ENCODE measurements at regions not wholly inside any gene's neighbourhood (a gene's known extent, or its start where the extent isn't known, plus 50 kb on each side); places are given as distances from the start of the nearest gene placed in this dataset.

DNA sequence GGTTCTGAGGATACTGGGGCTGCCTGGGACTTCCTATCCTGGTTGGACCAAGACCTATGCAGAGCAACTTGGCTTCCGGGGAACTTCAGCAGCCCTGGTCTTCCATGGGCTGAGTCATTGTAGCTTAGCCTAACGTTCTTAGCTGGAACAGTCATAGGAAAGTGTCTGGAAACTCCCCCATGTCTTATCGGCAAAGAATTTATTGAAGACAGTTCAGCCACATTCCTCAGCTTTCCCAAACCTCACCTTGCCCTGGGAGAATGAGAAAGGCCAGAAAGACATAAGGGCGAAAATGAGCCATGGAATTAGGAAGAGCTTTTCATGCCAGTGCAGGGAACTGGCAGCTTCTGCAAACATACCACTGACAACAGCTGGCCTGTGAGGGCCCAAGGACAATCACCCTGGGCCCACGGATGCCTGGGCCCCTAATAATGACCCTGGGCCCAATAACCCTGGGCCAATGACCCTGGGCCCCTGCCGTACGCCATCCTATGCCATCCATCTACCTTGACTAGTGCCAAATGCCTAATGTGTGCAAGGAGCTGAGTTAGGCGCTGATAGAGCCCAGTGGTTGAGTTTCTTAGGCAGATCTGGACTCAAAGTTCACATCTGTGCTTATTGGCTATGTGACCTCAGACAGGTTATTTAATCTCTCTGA, 114.4 kb upstream of the GADD45A start:
- H3K9me3 ChIP-seq (ENCODE audit: control insufficient read depth, insufficient read depth, low read length): no peaks in the 10 kb centered on the region
- no peaks in the 10 kb centered on the region for H3K36me3 ChIP-seq (ENCODE audit: control insufficient read depth, insufficient read depth, low read length)
- no peaks in the 10 kb centered on the region for H3K27me3 ChIP-seq (ENCODE audit: control insufficient read depth, insufficient read depth, low read length)

DNA sequence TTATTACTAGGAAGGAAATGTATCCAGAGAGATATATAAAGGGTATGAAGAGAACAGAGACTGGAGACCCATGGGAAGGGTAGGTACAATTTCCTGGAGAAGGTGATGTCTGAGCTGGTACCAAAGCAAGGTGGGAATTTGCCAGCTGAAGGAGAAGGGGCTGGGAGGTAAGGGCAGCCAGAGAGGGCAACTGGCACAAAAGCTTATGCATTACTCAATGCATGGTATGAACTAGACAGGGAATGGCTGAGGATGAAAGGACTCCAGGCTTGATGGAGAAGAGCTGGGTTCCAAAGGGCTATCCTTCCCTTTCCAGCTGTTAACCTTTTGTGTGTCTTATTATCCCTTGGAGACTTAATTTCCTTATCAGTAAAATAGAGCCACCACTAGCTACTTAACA, 113.6 kb upstream of the GADD45A start:
- Histone ChIP-seq H3K4me1 (ENCODE audit: control insufficient read depth, insufficient read depth, low read length) (no peaks in the 10 kb centered on the region), H3K27me3 (ENCODE audit: control insufficient read depth, insufficient read depth, low read length) (no peaks in the 10 kb centered on the region), H3K4me3 (ENCODE audit: low read depth, low read length) (no peak overlapping the region), H3K36me3 (ENCODE audit: control insufficient read depth, insufficient read depth, low read length) (no peaks in the 10 kb centered on the region), H3K9me3 (ENCODE audit: control insufficient read depth, insufficient read depth, low read length) (no peaks in the 10 kb centered on the region), H3K9ac (ENCODE audit: low read depth, low read length) (no peak overlapping the region)

More for the DNA sequence above, 114.4 kb upstream of the GADD45A start:
- Histone ChIP-seq H3K4me3 (ENCODE audit: low read depth, low read length) (no peak overlapping the region), H3K9ac (ENCODE audit: low read depth, low read length) (no peak overlapping the region), H3K4me1 (ENCODE audit: control insufficient read depth, insufficient read depth, low read length) (no peaks in the 10 kb centered on the region)

DNA sequence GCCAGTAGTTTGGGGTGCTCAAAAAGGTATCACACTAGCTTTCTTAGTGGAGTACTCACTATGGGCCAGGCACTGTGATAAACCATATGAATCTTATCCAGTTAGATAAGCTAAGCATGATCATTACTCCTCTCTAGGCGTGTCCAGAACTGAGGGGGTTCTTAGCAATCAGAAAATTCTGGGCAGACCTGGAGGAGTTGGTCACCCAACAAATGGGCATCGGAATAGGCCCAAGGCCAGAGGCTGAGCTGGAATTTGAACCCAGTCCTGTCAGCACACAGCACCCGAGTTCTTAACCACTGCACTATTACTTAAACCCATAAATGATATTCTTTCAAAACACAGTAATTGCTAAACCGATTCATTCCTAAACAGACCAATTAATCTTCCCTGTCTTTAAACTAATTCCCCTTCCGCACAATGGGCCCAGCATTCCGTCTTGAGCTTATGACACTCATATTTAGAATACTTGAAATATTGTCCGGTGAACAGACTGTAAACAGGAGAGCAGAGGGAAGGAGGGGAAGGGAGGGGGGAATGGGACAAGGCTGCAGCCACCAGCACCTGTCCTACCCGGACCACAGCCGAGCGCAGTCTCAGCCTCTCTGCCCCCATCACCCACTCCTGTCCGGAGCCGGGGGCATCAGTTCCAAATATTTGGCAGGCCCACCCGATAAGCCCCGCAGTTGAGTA, 113.0 kb upstream of the GADD45A start:
- Histone ChIP-seq H3K36me3 (ENCODE audit: control insufficient read depth, insufficient read depth, low read length) (no peaks in the 10 kb centered on the region), H3K27me3 (ENCODE audit: control insufficient read depth, insufficient read depth, low read length) (no peaks in the 10 kb centered on the region), H3K4me1 (ENCODE audit: control insufficient read depth, insufficient read depth, low read length) (no peaks in the 10 kb centered on the region), H3K9me3 (ENCODE audit: control insufficient read depth, insufficient read depth, low read length) (no peaks in the 10 kb centered on the region), H3K4me3 (ENCODE audit: low read depth, low read length) (no peak overlapping the region), H3K9ac (ENCODE audit: low read depth, low read length) (no peak overlapping the region)

DNA sequence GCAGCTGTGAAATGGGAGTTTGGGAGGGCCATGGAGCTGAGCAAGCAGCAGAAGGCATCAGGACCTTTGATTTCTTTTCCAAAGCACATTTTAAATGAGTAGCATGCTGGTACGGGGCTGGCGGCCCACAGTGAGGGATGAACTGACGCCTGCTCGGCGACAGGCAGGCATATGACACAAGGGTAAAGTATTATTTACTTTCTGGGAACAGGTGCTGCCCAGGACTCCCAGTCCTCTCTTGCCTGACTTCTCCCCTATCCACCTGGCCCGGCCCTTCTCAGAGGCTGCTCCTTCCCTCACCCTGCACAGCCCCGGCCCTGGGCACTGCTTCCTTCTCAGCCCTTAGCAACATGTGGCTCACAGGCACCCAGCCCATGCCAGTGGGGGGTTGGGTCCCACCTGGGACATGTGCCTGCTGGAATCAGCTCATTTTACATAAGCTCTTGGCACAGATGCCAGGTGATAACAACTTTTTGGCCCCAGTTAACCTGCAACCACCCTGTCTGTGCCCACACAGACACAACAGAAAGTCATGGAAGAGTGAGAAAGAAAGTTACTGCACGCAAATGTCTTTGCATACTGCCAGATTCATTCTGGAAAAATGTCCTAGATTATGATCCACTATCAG, 112.3 kb upstream of the GADD45A start:
- no peak overlapping the region for H3K4me3 ChIP-seq (ENCODE audit: low read depth, low read length)
- H3K36me3 ChIP-seq (ENCODE audit: control insufficient read depth, insufficient read depth, low read length): no peaks in the 10 kb centered on the region
- H3K9me3 ChIP-seq (ENCODE audit: control insufficient read depth, insufficient read depth, low read length): no peaks in the 10 kb centered on the region
- H3K4me1 ChIP-seq (ENCODE audit: control insufficient read depth, insufficient read depth, low read length): no peaks in the 10 kb centered on the region
- H3K9ac ChIP-seq (ENCODE audit: low read depth, low read length): no peak overlapping the region
- H3K27me3 ChIP-seq (ENCODE audit: control insufficient read depth, insufficient read depth, low read length): no peaks in the 10 kb centered on the region

DNA sequence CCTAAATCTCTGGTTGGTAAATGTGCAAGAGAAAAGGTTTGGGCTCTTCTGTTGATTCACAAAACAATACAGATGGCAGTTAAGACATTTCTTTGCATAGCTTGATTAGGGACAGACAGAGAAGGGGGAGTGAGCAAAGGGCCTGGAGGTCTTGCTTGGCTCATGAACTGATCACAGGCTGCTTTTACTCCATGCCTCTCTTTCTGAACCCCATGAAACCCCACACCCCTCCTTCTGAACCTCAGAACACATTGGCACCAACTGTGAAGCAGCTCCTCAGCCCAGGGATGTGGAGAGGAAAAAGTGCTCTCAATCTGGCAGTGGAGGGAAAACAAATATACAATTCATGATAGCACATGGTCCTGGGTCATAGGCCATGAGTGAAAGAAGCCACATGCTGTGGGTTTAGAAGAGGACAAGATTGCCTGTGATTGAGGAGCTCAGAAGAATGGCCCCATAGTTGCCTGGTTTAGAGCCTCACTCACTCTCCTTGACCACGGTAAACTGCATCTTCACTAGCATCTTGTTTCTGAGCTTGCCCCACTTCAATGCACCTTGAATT, 111.6 kb upstream of the GADD45A start:
- Histone ChIP-seq H3K4me3 (ENCODE audit: low read depth, low read length) (no peak overlapping the region), H3K4me1 (ENCODE audit: control insufficient read depth, insufficient read depth, low read length) (no peaks in the 10 kb centered on the region), H3K36me3 (ENCODE audit: control insufficient read depth, insufficient read depth, low read length) (no peaks in the 10 kb centered on the region), H3K9me3 (ENCODE audit: control insufficient read depth, insufficient read depth, low read length) (no peaks in the 10 kb centered on the region), H3K27me3 (ENCODE audit: control insufficient read depth, insufficient read depth, low read length) (no peaks in the 10 kb centered on the region), H3K9ac (ENCODE audit: low read depth, low read length) (no peak overlapping the region)

DNA sequence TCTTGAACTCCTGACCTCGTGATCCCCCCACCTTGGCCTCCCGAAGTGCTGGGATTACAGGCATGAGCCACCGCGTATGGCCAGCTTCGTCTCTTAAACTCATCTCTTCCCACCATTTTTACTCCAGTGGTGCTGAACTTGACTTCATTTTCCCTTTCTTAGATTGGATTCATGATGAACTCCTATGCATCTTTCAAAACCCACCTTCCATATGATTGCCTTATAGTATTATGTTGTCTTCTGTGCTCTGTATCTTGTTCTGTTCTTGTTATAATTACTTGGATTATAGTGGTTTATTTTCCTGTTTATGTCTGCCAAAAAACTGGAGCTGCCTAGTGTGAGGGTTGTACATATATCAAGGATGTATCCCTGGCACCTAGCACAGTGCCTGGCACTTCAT, 110.8 kb upstream of the GADD45A start:
- Histone ChIP-seq H3K9me3 (ENCODE audit: control insufficient read depth, insufficient read depth, low read length) (no peaks in the 10 kb centered on the region), H3K4me3 (ENCODE audit: low read depth, low read length) (no peak overlapping the region), H3K36me3 (ENCODE audit: control insufficient read depth, insufficient read depth, low read length) (no peaks in the 10 kb centered on the region), H3K4me1 (ENCODE audit: control insufficient read depth, insufficient read depth, low read length) (no peaks in the 10 kb centered on the region), H3K9ac (ENCODE audit: low read depth, low read length) (no peak overlapping the region), H3K27me3 (ENCODE audit: control insufficient read depth, insufficient read depth, low read length) (no peaks in the 10 kb centered on the region)

DNA sequence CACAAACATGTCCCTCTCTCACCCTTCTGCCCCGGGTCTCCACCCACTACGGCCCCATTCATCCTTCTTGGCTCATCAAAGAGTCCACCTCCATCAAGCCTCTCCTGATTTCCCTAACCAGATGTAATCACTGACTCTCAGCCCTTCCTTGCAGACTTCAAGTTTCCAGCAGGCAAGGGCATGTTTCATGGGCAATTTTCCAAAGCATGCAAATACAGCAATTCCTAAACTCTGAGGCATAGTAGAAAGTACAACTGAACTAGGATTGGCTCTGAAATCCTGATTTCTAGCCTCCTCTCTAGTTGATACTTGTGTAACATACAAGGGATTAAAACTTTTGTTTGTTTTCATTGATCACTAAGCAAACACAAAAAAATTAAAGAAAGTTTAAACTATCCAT, 109.1 kb upstream of the GADD45A start:
- Histone ChIP-seq H3K27me3 (ENCODE audit: control insufficient read depth, insufficient read depth, low read length) (no peaks in the 10 kb centered on the region), H3K9me3 (ENCODE audit: control insufficient read depth, insufficient read depth, low read length) (no peaks in the 10 kb centered on the region), H3K4me1 (ENCODE audit: control insufficient read depth, insufficient read depth, low read length) (peaks cover under 1% of the 10 kb centered on the region), H3K9ac (ENCODE audit: low read depth, low read length) (no peak overlapping the region), H3K4me3 (ENCODE audit: low read depth, low read length) (no peak overlapping the region), H3K36me3 (ENCODE audit: control insufficient read depth, insufficient read depth, low read length) (no peaks in the 10 kb centered on the region)

DNA sequence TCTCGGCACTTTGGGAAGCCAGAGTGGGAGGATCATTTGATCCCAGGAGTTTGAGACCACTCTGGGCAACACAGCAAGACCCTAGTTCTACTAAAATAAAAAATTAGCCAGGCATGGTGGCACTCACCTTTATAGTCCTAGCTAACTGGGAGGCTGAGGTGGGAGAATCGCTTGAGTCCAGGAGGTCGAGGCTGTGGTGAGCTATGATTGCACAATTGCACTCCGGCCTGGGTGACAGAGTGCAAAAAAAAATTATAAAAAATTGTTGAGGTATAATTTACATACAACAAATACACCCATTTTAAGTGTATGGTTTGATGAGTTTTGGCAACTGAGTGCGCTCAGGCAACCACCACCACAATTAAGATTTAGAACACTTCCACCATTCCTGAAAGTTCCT, 108.5 kb upstream of the GADD45A start:
- peaks cover 4% of the 10 kb centered on the region for H3K4me1 ChIP-seq (ENCODE audit: control insufficient read depth, insufficient read depth, low read length)

DNA sequence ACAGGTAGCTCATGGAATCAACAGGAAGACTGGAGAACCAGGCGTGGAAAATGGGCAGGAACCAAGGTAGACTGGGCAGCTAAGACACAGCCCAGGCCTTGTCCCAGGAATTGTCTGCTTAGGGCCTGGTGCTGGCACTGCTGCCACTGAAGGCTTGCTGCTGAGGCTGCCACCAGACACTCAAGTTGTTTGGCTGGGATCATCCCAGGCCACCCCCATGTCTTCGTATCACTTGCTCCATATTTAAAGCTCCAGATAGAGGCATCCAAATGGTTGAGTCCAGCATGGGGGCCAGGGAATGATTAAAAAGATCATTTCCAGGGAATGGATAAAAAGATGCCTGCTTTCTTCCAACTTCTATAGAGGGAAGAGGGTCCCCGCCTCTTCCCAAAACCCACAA, 107.4 kb upstream of the GADD45A start:
- Histone ChIP-seq H3K36me3 (ENCODE audit: control insufficient read depth, insufficient read depth, low read length) (no peaks in the 10 kb centered on the region), H3K9ac (ENCODE audit: low read depth, low read length) (no peak overlapping the region), H3K9me3 (ENCODE audit: control insufficient read depth, insufficient read depth, low read length) (no peaks in the 10 kb centered on the region), H3K4me3 (ENCODE audit: low read depth, low read length) (no peak overlapping the region), H3K27me3 (ENCODE audit: control insufficient read depth, insufficient read depth, low read length) (no peaks in the 10 kb centered on the region), H3K4me1 (ENCODE audit: control insufficient read depth, insufficient read depth, low read length) (peaks cover 4% of the 10 kb centered on the region)

More for the DNA sequence above, 108.5 kb upstream of the GADD45A start:
- Histone ChIP-seq H3K36me3 (ENCODE audit: control insufficient read depth, insufficient read depth, low read length) (no peaks in the 10 kb centered on the region), H3K9me3 (ENCODE audit: control insufficient read depth, insufficient read depth, low read length) (no peaks in the 10 kb centered on the region), H3K9ac (ENCODE audit: low read depth, low read length) (no peak overlapping the region), H3K4me3 (ENCODE audit: low read depth, low read length) (no peak overlapping the region), H3K27me3 (ENCODE audit: control insufficient read depth, insufficient read depth, low read length) (no peaks in the 10 kb centered on the region)

DNA sequence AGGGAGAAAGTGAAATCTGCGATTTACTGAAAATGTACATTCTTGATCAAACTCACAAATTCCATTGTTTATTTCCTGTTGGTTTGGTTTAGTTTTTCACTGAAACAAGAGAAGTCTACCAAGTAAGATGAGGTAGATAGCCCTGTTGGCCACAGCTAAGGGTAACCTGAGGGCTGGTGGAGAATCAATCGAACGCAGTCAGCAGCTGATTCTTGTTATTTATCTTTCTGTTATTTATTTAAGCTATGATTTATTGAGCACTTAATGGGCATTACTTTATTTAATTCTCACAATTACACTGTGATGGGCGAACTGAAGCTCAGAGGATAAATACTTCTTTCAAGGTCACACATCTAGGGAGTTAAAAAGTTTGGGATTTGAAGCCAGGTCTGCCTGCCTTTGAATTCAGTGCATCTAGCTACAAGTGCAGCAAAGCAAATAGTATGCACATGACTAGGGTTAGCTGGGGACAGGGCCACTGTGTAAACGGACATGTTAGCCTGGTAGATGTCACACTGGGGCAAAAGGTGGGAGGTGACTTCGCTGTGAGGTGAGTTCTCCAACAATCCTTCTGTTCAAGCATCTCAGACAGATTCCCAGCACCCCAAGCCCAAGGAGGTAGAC, 106.5 kb upstream of the GADD45A start:
- Histone ChIP-seq H3K4me1 (ENCODE audit: control insufficient read depth, insufficient read depth, low read length) (peaks cover 4% of the 10 kb centered on the region), H3K36me3 (ENCODE audit: control insufficient read depth, insufficient read depth, low read length) (no peaks in the 10 kb centered on the region), H3K4me3 (ENCODE audit: low read depth, low read length) (no peak overlapping the region)

DNA sequence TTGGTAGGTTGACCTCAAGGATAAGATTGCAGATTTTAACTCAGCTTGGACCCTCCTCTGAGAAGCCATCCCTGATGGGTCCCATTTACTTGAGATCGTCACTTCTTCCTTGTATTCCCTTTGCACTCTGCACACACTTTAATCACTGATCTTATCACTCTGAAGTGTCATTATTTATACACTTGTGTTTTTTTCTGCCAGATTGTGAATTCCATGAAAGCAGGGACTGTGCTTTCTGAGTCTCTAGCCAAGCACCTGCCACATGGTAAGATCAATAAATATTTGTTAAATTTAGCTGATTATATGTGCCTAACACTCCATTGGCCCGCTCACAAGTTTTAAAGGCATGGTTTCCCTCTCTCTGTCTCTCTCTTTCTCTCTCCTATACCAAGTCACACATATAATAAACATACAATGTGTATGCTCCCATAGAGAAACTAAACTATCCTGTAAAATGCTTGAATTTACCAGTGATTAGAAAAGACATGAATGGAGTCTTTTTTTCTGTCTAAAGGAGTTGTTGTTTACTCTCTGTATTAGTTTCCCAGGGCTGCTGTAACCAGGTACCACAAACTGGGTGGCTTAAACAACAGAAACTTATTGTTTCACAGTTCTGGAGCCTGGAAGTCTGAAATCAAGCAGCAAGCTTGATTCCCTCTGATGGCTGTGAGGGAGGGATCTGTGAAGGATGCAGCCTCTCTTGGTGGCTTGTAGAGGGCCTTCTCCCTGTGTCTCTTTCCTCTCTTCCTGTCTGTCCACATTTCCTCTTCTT, 105.2 kb upstream of the GADD45A start:
- Histone ChIP-seq H3K27me3 (ENCODE audit: control insufficient read depth, insufficient read depth, low read length) (no peaks in the 10 kb centered on the region), H3K9ac (ENCODE audit: low read depth, low read length) (no peak overlapping the region), H3K4me3 (ENCODE audit: low read depth, low read length) (no peak overlapping the region), H3K36me3 (ENCODE audit: control insufficient read depth, insufficient read depth, low read length) (no peaks in the 10 kb centered on the region), H3K4me1 (ENCODE audit: control insufficient read depth, insufficient read depth, low read length) (peaks cover 4% of the 10 kb centered on the region), H3K9me3 (ENCODE audit: control insufficient read depth, insufficient read depth, low read length) (no peaks in the 10 kb centered on the region)

More for the DNA sequence above, 106.5 kb upstream of the GADD45A start:
- Histone ChIP-seq H3K9me3 (ENCODE audit: control insufficient read depth, insufficient read depth, low read length) (no peaks in the 10 kb centered on the region), H3K9ac (ENCODE audit: low read depth, low read length) (no peak overlapping the region), H3K27me3 (ENCODE audit: control insufficient read depth, insufficient read depth, low read length) (no peaks in the 10 kb centered on the region)

All from iPS-15b (cell line).